ENCODE measurements at regions not wholly inside any gene's neighbourhood (a gene's known extent, or its start where the extent isn't known, plus 50 kb on each side); places are given as distances from the start of the nearest gene placed in this dataset.

DNA sequence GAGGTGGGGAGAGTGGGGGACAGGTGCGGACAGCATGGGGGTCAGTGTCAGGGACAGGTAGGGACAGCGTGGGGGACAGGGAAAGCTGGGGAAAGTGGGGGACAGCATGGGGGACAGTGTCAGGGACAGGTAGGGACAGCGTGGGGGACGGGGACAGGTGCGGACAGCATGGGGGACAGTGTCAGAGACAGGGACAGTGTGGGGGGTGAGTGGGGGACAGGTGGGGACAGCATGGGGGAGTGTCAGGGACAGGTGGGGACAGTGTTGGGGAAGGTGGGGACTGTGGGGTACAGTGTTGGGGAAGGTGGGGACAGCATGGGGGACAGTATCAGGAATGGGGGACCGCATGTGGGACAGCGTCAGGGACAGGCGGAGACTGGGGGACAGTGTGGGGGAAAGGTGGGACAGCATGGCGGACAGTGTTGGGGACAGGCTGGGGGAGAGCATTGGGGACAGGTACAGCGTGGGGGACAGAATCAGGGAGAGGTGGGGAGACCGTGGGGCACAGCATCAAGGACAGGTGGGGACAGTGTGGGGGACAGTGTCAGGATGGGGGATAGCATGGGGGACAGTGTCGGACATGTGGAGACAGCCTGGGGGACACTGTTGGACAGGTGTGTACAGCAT lies 96.1 kb downstream of the TMEM121 start:
- TF ChIP-seq, protein P1, sequence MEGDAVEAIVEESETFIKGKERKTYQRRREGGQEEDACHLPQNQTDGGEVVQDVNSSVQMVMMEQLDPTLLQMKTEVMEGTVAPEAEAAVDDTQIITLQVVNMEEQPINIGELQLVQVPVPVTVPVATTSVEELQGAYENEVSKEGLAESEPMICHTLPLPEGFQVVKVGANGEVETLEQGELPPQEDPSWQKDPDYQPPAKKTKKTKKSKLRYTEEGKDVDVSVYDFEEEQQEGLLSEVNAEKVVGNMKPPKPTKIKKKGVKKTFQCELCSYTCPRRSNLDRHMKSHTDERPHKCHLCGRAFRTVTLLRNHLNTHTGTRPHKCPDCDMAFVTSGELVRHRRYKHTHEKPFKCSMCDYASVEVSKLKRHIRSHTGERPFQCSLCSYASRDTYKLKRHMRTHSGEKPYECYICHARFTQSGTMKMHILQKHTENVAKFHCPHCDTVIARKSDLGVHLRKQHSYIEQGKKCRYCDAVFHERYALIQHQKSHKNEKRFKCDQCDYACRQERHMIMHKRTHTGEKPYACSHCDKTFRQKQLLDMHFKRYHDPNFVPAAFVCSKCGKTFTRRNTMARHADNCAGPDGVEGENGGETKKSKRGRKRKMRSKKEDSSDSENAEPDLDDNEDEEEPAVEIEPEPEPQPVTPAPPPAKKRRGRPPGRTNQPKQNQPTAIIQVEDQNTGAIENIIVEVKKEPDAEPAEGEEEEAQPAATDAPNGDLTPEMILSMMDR (IDR thresholded peaks at IDR 0.05), result no peak
- TF ChIP-seq ZFX (IDR thresholded peaks at IDR 0.05; ENCODE audit: borderline replicate concordance), result no peak

Data from 22Rv1 (cell line).